ENCODE measurements at regions not wholly inside any gene's neighbourhood (a gene's known extent, or its start where the extent isn't known, plus 50 kb on each side); places are given as distances from the start of the nearest gene placed in this dataset.

GRCh38 chr15:87710406-87710805, 546.1 kb downstream of the NTRK3 start:
- H3K4me3 ChIP-seq (ENCODE audit: extremely low read depth in 1 of 4, insufficient read depth in 2 of 4, low read depth in 3 of 4, low read length in 4 of 4) = no peak overlapping the region
- no peak overlapping the region for H3K4me2 ChIP-seq (ENCODE audit: insufficient read depth in 1 of 2, low read depth in 2 of 2, low read length in 2 of 2)
- CTCF ChIA-PET (ENCODE audit: partially characterized antibody) = interaction anchor here (0.7 kb wide), 1 partner anchor 564 kb away, joined by 3 read pairs; no protein-coding TSS in a partner anchor
- no peaks in the 10 kb centered on the region for H3K27me3 ChIP-seq (replicated peaks in 1 of 4; ENCODE audit: control insufficient read depth in 3 of 4, extremely low read depth in 1 of 4, insufficient read depth in 3 of 4, low read length in 3 of 4)
- H3K18ac ChIP-seq (ENCODE audit: extremely low read depth, low read length) = no peak overlapping the region
- no peaks in the 10 kb centered on the region; the same call in 1 of the 2 replicates for H3K23me2 ChIP-seq (ENCODE audit: low read depth, low read length)
- H3K9me3 ChIP-seq (ENCODE audit: insufficient read depth in 2 of 2, low read depth in 1 of 2, low read length in 1 of 2) = no peaks in the 10 kb centered on the region
- no peaks in the 10 kb centered on the region for H3K36me3 ChIP-seq (ENCODE audit: control insufficient read depth in 2 of 4, insufficient read depth in 4 of 4, low read length in 3 of 4)
- WGBS, 2 experiments (ENCODE audit: extremely low coverage in 1 of 2, insufficient coverage in 1 of 2, insufficient read length in 1 of 2, insufficient replicate concordance in 2 of 2, low coverage in 1 of 2, low lambda C conversion rate in 2 of 2, missing lambda C conversion rate in 1 of 2) = 95% methylated on average over 7 of the region's 7 CpGs; no CpG with 5 or more reads in 1 of the 2 experiments
- DNase-seq (ENCODE audit: low read depth in 1 of 2, low spot score in 2 of 2) = no peak
- no peak for FAIRE-seq
- H2AK5ac ChIP-seq (ENCODE audit: low read depth, low read length) = no peak overlapping the region
- H4K8ac ChIP-seq (ENCODE audit: extremely low read depth, insufficient read depth, low read length) = no peak overlapping the region
- no peak overlapping the region for H2BK20ac ChIP-seq (ENCODE audit: low read length)
- no peak overlapping the region for H3K4ac ChIP-seq (replicated peaks; ENCODE audit: insufficient read length, low read depth, low read length)
- H3K79me2 ChIP-seq (ENCODE audit: control insufficient read depth in 1 of 2, insufficient read depth in 2 of 2, low read length in 2 of 2) = no peaks in the 10 kb centered on the region
- no peak overlapping the region; the same call in 1 of the 2 replicates for H2BK12ac ChIP-seq (ENCODE audit: low read depth, low read length)
- no peaks in the 10 kb centered on the region for H3K79me1 ChIP-seq (ENCODE audit: low read depth, low read length)
- no peak overlapping the region for H2BK120ac ChIP-seq (replicated peaks; ENCODE audit: low read depth, low read length)
- POLR2A ChIA-PET (ENCODE audit: partially characterized antibody) = no interaction called here
- no peak overlapping the region for H2BK5ac ChIP-seq (ENCODE audit: low read depth, low read length)
- H2AFZ ChIP-seq (ENCODE audit: low read length) = peak overlapping the region; percentile 91
- no peak overlapping the region for H2BK15ac ChIP-seq (ENCODE audit: low read length)
- no peaks in the 10 kb centered on the region for H3K4me1 ChIP-seq (replicated peaks in 1 of 4; ENCODE audit: control insufficient read depth in 3 of 4, insufficient read depth in 4 of 4, low read length in 3 of 4)
- no peak overlapping the region for H3K27ac ChIP-seq (ENCODE audit: low read depth, low read length)
- no peaks in the 10 kb centered on the region for H4K20me1 ChIP-seq (replicated peaks in 1 of 2; ENCODE audit: control insufficient read depth in 1 of 2, insufficient read depth in 2 of 2, low read length in 2 of 2)
- H3K14ac ChIP-seq (ENCODE audit: insufficient read length) = peak overlapping the region; percentile 32
- no peak overlapping the region for H4K91ac ChIP-seq (replicated peaks; ENCODE audit: insufficient read length, low read length)
- H3K9ac ChIP-seq (replicated peaks in 1 of 4; ENCODE audit: extremely low read depth in 1 of 4, low read depth in 3 of 4, low read length in 3 of 4) = no peak overlapping the region
- H3K56ac ChIP-seq (replicated peaks; ENCODE audit: insufficient read length, low read depth, low read length) = no peak overlapping the region
- TF ChIP-seq TAF7 (optimal IDR thresholded peaks at IDR 0.05; ENCODE audit: borderline replicate concordance, low read depth, low read length) (no peak), SIN3A (conservative IDR thresholded peaks at IDR 0.05 in 1 of 2, IDR thresholded peaks at IDR 0.05 in 1 of 2; ENCODE audit: low read depth in 1 of 2, low read length in 2 of 2) (no peak), HDAC6 (IDR thresholded peaks at IDR 0.05; ENCODE audit: low read depth, low read length) (no peak), CBX8 (IDR thresholded peaks at IDR 0.05; ENCODE audit: borderline replicate concordance, low read depth, low read length) (no peak), POLR2AphosphoS5 (IDR thresholded peaks at IDR 0.05; ENCODE audit: low read depth, low read length) (no peak), EZH2 (IDR thresholded peaks at IDR 0.05; ENCODE audit: low read depth, low read length, severe bottlenecking) (no peak), YY1 (IDR thresholded peaks at IDR 0.05; ENCODE audit: low read depth, low read length) (no peak), FOSL1 (IDR thresholded peaks at IDR 0.05; ENCODE audit: insufficient read depth, low read depth, low read length) (no peak), CEBPB (IDR thresholded peaks at IDR 0.05; ENCODE audit: low read depth, low read length) (no peak), TAF1 (IDR thresholded peaks at IDR 0.05; ENCODE audit: low read depth, low read length) (no peak)
- TF ChIP-seq, protein P1, sequence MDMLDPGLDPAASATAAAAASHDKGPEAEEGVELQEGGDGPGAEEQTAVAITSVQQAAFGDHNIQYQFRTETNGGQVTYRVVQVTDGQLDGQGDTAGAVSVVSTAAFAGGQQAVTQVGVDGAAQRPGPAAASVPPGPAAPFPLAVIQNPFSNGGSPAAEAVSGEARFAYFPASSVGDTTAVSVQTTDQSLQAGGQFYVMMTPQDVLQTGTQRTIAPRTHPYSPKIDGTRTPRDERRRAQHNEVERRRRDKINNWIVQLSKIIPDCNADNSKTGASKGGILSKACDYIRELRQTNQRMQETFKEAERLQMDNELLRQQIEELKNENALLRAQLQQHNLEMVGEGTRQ (IDR thresholded peaks at IDR 0.05; ENCODE audit: low read length) = no peak
- no peak overlapping the region for H3K23ac ChIP-seq (ENCODE audit: insufficient read length)
- no peak overlapping the region for H4K5ac ChIP-seq (ENCODE audit: insufficient read length, low read depth, low read length)
